GM12874 (cell line): ENCODE measurements at regions not wholly inside any gene's neighbourhood (a gene's known extent, or its start where the extent isn't known, plus 50 kb on each side); places are given as distances from the start of the nearest gene placed in this dataset.

Experiments
- CTCF ChIP-seq: IDR thresholded peaks from 2 replicates; pipeline ENCODE4 v1.5.1; 2011; ENCODE audit warnings: low read depth, mild to moderate bottlenecking, control low read depth, low read length, moderate library complexity; ENCODE audit not compliant: insufficient read depth

GRCh38 chr6:145370559-145370958 is 364.8 kb downstream of the EPM2A start:
- no peak for TF ChIP-seq CTCF

- no peak for TF ChIP-seq CTCF
Observed at GRCh38 chr6:145372671-145373151, 362.6 kb downstream of the EPM2A start.

- TF ChIP-seq CTCF: no peak
Observed at GRCh38 chr6:145373826-145374225, 361.5 kb downstream of the EPM2A start.

GRCh38 chr6:145374570-145374969 is 360.8 kb downstream of the EPM2A start:
- no peak for TF ChIP-seq CTCF

- no peak for TF ChIP-seq CTCF
Observed at GRCh38 chr6:145375502-145375901, 359.8 kb downstream of the EPM2A start.

- no peak for TF ChIP-seq CTCF
Observed at GRCh38 chr6:145380186-145380585, 355.1 kb downstream of the EPM2A start.

GRCh38 chr6:145381941-145382340 is 353.4 kb downstream of the EPM2A start:
- TF ChIP-seq CTCF: no peak

GRCh38 chr6:145383428-145383827 is 351.9 kb downstream of the EPM2A start:
- TF ChIP-seq CTCF: no peak
